ENCODE measurements at regions not wholly inside any gene's neighbourhood (a gene's known extent, or its start where the extent isn't known, plus 50 kb on each side); places are given as distances from the start of the nearest gene placed in this dataset.

DNA sequence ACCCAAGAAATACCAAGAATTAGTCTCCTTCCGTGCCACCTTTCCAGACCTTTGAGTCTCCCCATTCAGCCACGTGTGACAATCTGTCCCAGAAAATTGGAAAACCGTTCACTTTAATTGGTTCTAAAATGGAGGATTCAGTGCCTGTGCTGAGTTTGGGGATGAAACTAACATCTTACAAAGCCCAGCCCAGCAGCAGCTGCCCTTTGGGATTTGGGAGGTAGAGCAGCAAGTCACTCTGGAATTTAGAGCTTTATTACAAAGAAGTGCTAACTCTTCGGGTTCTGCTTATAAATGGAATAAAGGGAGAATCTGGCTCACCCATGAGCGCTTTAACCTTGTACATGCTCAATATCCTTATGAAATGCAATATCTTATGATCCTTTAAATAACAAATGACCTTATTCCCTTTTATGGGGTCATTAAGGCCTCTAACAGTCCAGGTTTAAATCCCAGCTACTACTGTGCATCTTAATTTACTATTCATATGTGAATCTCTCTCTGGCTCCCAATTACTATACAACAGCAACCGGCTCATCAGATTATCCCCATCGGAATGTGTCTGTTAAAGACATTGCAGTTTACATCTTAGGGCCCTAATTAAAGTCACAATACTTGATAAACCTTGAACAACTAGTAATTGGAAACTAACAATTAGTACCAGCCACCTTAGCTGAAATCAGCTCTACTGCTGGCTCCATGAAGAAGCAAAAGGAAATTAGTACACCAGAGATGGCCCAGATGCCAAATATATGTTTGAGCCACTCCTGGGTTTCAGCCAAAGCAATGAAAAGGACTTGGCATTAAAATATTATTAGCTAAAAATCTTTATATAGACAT is 271.8 kb upstream of the SMARCA2 start:
- DNase-seq = no peak
- POLR2A ChIA-PET = no interaction called here
- Histone ChIP-seq H3K4me3 (ENCODE audit: control insufficient read depth in 1 of 7, extremely low read depth in 1 of 7, insufficient read depth in 4 of 7, low read depth in 2 of 7, low read length in 6 of 7) (no peak overlapping the region), H3K27me3 (replicated peaks in 2 of 5; ENCODE audit: control insufficient read depth in 4 of 5, insufficient read depth in 5 of 5, low read length in 4 of 5) (no peaks in the 10 kb centered on the region), H3K36me3 (ENCODE audit: control insufficient read depth in 4 of 4, insufficient read depth in 4 of 4, low read length in 3 of 4) (no peaks in the 10 kb centered on the region), H3K27ac (ENCODE audit: insufficient read depth in 1 of 2, low read depth in 1 of 2, low read length in 2 of 2, poor library complexity in 1 of 2, severe bottlenecking in 2 of 2) (no peak overlapping the region), H3K9me3 (ENCODE audit: control extremely low read depth in 1 of 5, control insufficient read depth in 4 of 5, insufficient read depth in 2 of 5, low read depth in 1 of 5, low read length in 4 of 5) (no peaks in the 10 kb centered on the region), H3K4me1 (ENCODE audit: control extremely low read depth in 1 of 4, control insufficient read depth in 4 of 4, insufficient read depth in 4 of 4, low read length in 3 of 4) (no peaks in the 10 kb centered on the region)
- CTCF ChIA-PET = no interaction called here
- WGBS (ENCODE audit: insufficient coverage) = 90% methylated on average over 3 of the region's 7 CpGs

DNA sequence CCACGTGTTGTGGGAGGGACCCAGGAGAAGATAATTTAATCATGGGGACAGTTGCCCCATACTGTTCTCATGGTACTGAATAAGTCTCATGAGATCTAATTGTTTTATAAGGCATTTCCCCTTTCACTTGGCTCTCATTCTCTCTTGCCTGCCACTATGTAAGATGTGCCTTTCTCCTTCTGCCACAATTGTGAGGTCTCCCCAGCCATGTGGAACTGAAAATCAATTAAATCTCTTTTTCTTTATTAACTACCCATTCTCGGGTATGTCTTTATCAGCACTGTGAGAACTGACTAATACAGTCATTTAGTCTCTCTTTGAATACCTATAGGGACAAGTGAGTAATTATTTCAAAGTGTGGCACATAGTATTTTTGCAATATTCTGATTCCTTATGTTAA is 269.2 kb upstream of the SMARCA2 start:
- ChIA-PET CTCF (no interaction called here), POLR2A (no interaction called here)
- Histone ChIP-seq H3K36me3 (ENCODE audit: control insufficient read depth in 4 of 4, insufficient read depth in 4 of 4, low read length in 3 of 4) (no peaks in the 10 kb centered on the region), H3K27ac (ENCODE audit: insufficient read depth in 1 of 2, low read depth in 1 of 2, low read length in 2 of 2, poor library complexity in 1 of 2, severe bottlenecking in 2 of 2) (no peak overlapping the region), H3K4me3 (ENCODE audit: control insufficient read depth in 1 of 7, extremely low read depth in 1 of 7, insufficient read depth in 4 of 7, low read depth in 2 of 7, low read length in 6 of 7) (no peak overlapping the region), H3K4me1 (ENCODE audit: control extremely low read depth in 1 of 4, control insufficient read depth in 4 of 4, insufficient read depth in 4 of 4, low read length in 3 of 4) (no peaks in the 10 kb centered on the region), H3K9me3 (ENCODE audit: control extremely low read depth in 1 of 5, control insufficient read depth in 4 of 5, insufficient read depth in 2 of 5, low read depth in 1 of 5, low read length in 4 of 5) (no peaks in the 10 kb centered on the region), H3K27me3 (replicated peaks in 2 of 5; ENCODE audit: control insufficient read depth in 4 of 5, insufficient read depth in 5 of 5, low read length in 4 of 5) (no peaks in the 10 kb centered on the region)
- no peak for DNase-seq
- no CpG with 5 or more reads among the region's 2 CpGs for WGBS (ENCODE audit: insufficient coverage)

DNA sequence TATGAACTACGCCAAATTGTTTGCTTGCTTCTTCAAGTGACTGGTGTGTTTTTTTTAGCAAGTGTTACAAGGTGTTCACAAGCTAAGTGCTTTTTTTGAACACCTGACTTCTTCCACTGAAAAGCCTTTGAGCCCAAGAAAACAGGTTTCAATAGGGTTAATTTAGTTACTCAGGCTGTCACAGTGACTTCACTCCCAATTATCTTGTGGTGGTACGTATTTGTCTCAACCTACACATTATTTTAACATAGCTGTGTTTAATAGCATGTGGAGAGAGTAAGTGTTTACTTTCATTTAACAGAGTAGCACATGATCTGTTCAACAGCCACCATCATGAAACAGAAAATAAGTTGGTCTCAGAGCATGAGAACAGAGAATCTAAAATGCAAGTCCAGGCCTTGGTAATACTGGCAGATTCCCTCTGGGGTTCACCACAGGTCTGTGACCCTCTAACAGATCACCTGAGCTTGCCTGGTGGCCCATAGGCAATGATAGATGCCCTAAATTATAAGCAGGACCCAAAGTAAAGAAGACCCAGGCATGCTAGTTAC is 267.7 kb upstream of the SMARCA2 start:
- CTCF ChIA-PET = no interaction called here
- no peaks in the 10 kb centered on the region for H3K4me1 ChIP-seq (ENCODE audit: control extremely low read depth in 1 of 4, control insufficient read depth in 4 of 4, insufficient read depth in 4 of 4, low read length in 3 of 4)
- no peak overlapping the region for H3K4me3 ChIP-seq (ENCODE audit: control insufficient read depth in 1 of 7, extremely low read depth in 1 of 7, insufficient read depth in 4 of 7, low read depth in 2 of 7, low read length in 6 of 7)
- H3K27me3 ChIP-seq (replicated peaks in 2 of 5; ENCODE audit: control insufficient read depth in 4 of 5, insufficient read depth in 5 of 5, low read length in 4 of 5) = no peaks in the 10 kb centered on the region
- POLR2A ChIA-PET = no interaction called here
- H3K36me3 ChIP-seq (ENCODE audit: control insufficient read depth in 4 of 4, insufficient read depth in 4 of 4, low read length in 3 of 4) = no peaks in the 10 kb centered on the region
- no peaks in the 10 kb centered on the region for H3K9me3 ChIP-seq (ENCODE audit: control extremely low read depth in 1 of 5, control insufficient read depth in 4 of 5, insufficient read depth in 2 of 5, low read depth in 1 of 5, low read length in 4 of 5)
- H3K27ac ChIP-seq (ENCODE audit: insufficient read depth in 1 of 2, low read depth in 1 of 2, low read length in 2 of 2, poor library complexity in 1 of 2, severe bottlenecking in 2 of 2) = no peak overlapping the region
- no peak for DNase-seq
- WGBS (ENCODE audit: insufficient coverage) = no CpG with 5 or more reads among the region's 2 CpGs

DNA sequence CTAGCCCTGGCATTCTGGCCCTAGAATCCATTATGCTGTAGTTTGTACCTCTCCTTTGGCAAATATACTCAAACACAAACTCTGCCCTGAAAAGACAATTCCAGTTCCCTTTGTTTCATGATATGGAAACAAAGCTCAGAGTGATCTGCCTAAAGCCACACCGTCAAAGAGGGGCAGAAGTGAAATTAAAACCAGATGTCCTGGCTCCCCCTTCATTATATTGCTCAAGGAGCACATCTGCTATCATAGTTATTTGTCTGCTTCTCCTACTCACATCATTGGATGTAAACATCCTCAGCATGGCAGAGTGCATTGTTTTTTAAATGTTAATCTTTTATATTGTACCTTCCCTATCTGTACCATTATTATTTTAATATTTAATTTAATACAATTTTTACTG is 266.7 kb upstream of the SMARCA2 start:
- H3K36me3 ChIP-seq (ENCODE audit: control insufficient read depth in 4 of 4, insufficient read depth in 4 of 4, low read length in 3 of 4) = no peaks in the 10 kb centered on the region
- ChIA-PET POLR2A (no interaction called here), CTCF (no interaction called here)

DNA sequence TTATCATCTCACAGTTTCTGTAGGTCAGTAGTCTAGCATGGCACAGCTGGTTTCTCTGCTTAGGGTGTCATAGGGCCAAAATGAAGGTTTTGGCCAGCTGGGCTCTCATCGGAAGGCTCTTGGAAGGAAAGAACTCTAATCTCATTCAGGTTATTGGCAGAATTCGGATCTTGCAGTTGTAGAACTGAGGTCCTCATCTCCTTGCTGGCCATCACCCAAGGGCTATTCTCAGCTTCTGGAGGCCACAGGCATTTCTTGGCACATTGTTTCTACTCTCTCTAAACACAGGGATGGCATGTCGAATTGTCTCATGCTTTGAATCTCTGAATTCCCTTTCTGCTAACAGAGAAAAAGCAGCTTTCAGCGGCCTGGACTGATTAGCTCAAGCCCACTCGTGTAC is 258.0 kb upstream of the SMARCA2 start:
- WGBS (ENCODE audit: insufficient coverage) = 89% methylated on average over 3 of the region's 5 CpGs

More for the DNA sequence above, 266.7 kb upstream of the SMARCA2 start:
- no peak overlapping the region for H3K27ac ChIP-seq (ENCODE audit: insufficient read depth in 1 of 2, low read depth in 1 of 2, low read length in 2 of 2, poor library complexity in 1 of 2, severe bottlenecking in 2 of 2)
- 70% methylated on average over 1 of the region's 1 CpG for WGBS (ENCODE audit: insufficient coverage)
- H3K27me3 ChIP-seq (replicated peaks in 2 of 5; ENCODE audit: control insufficient read depth in 4 of 5, insufficient read depth in 5 of 5, low read length in 4 of 5) = no peaks in the 10 kb centered on the region
- no peak overlapping the region for H3K4me3 ChIP-seq (ENCODE audit: control insufficient read depth in 1 of 7, extremely low read depth in 1 of 7, insufficient read depth in 4 of 7, low read depth in 2 of 7, low read length in 6 of 7)
- H3K9me3 ChIP-seq (ENCODE audit: control extremely low read depth in 1 of 5, control insufficient read depth in 4 of 5, insufficient read depth in 2 of 5, low read depth in 1 of 5, low read length in 4 of 5) = no peaks in the 10 kb centered on the region
- no peak for DNase-seq
- H3K4me1 ChIP-seq (ENCODE audit: control extremely low read depth in 1 of 4, control insufficient read depth in 4 of 4, insufficient read depth in 4 of 4, low read length in 3 of 4) = no peaks in the 10 kb centered on the region

DNA sequence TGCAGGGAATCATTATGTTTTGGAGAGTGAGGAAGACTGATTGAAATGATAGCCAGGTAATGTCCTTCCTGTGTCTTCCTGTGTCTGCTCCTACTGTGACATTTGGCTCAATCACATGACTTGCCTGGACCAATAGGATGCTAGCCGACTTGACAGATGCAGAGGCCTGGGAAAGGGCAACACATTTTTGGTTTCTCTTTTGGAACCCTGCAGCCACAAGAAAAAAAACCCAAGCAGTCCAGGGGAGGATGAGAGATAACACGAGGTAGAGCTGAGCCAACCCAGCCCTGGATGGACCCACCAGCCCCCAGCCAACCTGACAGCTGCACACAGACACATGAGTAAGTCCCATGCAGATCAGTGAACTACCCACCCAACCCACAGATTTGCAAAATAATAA is 256.1 kb upstream of the SMARCA2 start:
- ChIA-PET CTCF (no interaction called here), POLR2A (no interaction called here)
- no peaks in the 10 kb centered on the region for H3K36me3 ChIP-seq (ENCODE audit: control insufficient read depth in 4 of 4, insufficient read depth in 4 of 4, low read length in 3 of 4)
- no peak overlapping the region for H3K27ac ChIP-seq (ENCODE audit: insufficient read depth in 1 of 2, low read depth in 1 of 2, low read length in 2 of 2, poor library complexity in 1 of 2, severe bottlenecking in 2 of 2)
- peaks cover 0 to 2% (median 0%) of the 10 kb centered on the region in 5 experiments for H3K27me3 ChIP-seq (replicated peaks in 2 of 5; ENCODE audit: control insufficient read depth in 4 of 5, insufficient read depth in 5 of 5, low read length in 4 of 5)
- no peaks in the 10 kb centered on the region for H3K4me1 ChIP-seq (ENCODE audit: control extremely low read depth in 1 of 4, control insufficient read depth in 4 of 4, insufficient read depth in 4 of 4, low read length in 3 of 4)
- H3K4me3 ChIP-seq (ENCODE audit: control insufficient read depth in 1 of 7, extremely low read depth in 1 of 7, insufficient read depth in 4 of 7, low read depth in 2 of 7, low read length in 6 of 7) = no peak overlapping the region
- no peaks in the 10 kb centered on the region for H3K9me3 ChIP-seq (ENCODE audit: control extremely low read depth in 1 of 5, control insufficient read depth in 4 of 5, insufficient read depth in 2 of 5, low read depth in 1 of 5, low read length in 4 of 5)
- WGBS (ENCODE audit: insufficient coverage) = 86% methylated on average over 1 of the region's 2 CpGs
- no peak for DNase-seq

More for the DNA sequence above, 258.0 kb upstream of the SMARCA2 start:
- ChIA-PET CTCF (no interaction called here), POLR2A (no interaction called here)
- H3K27me3 ChIP-seq (replicated peaks in 2 of 5; ENCODE audit: control insufficient read depth in 4 of 5, insufficient read depth in 5 of 5, low read length in 4 of 5) = peaks cover 0 to 2% (median 0%) of the 10 kb centered on the region in 5 experiments
- no peak overlapping the region for H3K4me3 ChIP-seq (ENCODE audit: control insufficient read depth in 1 of 7, extremely low read depth in 1 of 7, insufficient read depth in 4 of 7, low read depth in 2 of 7, low read length in 6 of 7)
- H3K9me3 ChIP-seq (ENCODE audit: control extremely low read depth in 1 of 5, control insufficient read depth in 4 of 5, insufficient read depth in 2 of 5, low read depth in 1 of 5, low read length in 4 of 5) = no peaks in the 10 kb centered on the region
- no peaks in the 10 kb centered on the region for H3K4me1 ChIP-seq (ENCODE audit: control extremely low read depth in 1 of 4, control insufficient read depth in 4 of 4, insufficient read depth in 4 of 4, low read length in 3 of 4)
- H3K27ac ChIP-seq (ENCODE audit: insufficient read depth in 1 of 2, low read depth in 1 of 2, low read length in 2 of 2, poor library complexity in 1 of 2, severe bottlenecking in 2 of 2) = no peak overlapping the region
- H3K36me3 ChIP-seq (ENCODE audit: control insufficient read depth in 4 of 4, insufficient read depth in 4 of 4, low read length in 3 of 4) = no peaks in the 10 kb centered on the region
- no peak for DNase-seq

DNA sequence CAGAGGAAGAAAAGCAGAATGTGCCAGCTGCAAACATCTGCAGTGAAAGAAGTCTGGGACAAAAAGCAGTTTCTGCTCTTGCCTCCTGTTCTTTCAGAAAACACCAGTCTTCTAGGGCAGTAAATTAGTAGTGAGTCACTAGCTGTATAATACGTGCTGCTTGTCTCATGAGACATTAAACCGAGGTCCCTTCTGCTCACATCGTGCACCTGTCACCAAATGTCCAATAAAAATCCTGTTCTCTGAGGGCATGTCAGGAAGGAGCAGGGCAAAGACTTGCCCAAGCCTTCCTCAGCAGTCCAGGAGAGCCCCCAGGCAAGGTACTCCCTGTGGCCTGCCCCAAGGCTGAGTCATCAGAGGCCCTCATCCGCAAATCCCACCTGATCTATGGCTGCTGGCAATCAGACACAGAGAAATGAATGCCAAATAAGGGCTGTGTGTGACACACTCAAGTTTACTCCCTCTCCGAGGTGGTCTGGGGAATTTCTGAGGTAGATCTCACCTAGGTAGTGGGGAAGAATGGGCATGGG is 255.3 kb upstream of the SMARCA2 start:
- H3K27me3 ChIP-seq (replicated peaks in 2 of 5; ENCODE audit: control insufficient read depth in 4 of 5, insufficient read depth in 5 of 5, low read length in 4 of 5) = peaks cover 0 to 2% (median 0%) of the 10 kb centered on the region in 5 experiments
- H3K4me1 ChIP-seq (ENCODE audit: control extremely low read depth in 1 of 4, control insufficient read depth in 4 of 4, insufficient read depth in 4 of 4, low read length in 3 of 4) = no peaks in the 10 kb centered on the region
- CTCF ChIA-PET = no interaction called here
- H3K9me3 ChIP-seq (ENCODE audit: control extremely low read depth in 1 of 5, control insufficient read depth in 4 of 5, insufficient read depth in 2 of 5, low read depth in 1 of 5, low read length in 4 of 5) = no peaks in the 10 kb centered on the region
- 95% methylated on average over 5 of the region's 5 CpGs for WGBS (ENCODE audit: insufficient coverage)
- H3K4me3 ChIP-seq (ENCODE audit: control insufficient read depth in 1 of 7, extremely low read depth in 1 of 7, insufficient read depth in 4 of 7, low read depth in 2 of 7, low read length in 6 of 7) = no peak overlapping the region
- no peaks in the 10 kb centered on the region for H3K36me3 ChIP-seq (ENCODE audit: control insufficient read depth in 4 of 4, insufficient read depth in 4 of 4, low read length in 3 of 4)
- POLR2A ChIA-PET = no interaction called here
- no peak overlapping the region for H3K27ac ChIP-seq (ENCODE audit: insufficient read depth in 1 of 2, low read depth in 1 of 2, low read length in 2 of 2, poor library complexity in 1 of 2, severe bottlenecking in 2 of 2)
- no peak for DNase-seq

Measured in common myeloid progenitor, CD34-positive (primary cell).